ENCODE measurements at regions not wholly inside any gene's neighbourhood (a gene's known extent, or its start where the extent isn't known, plus 50 kb on each side); places are given as distances from the start of the nearest gene placed in this dataset.

DNA sequence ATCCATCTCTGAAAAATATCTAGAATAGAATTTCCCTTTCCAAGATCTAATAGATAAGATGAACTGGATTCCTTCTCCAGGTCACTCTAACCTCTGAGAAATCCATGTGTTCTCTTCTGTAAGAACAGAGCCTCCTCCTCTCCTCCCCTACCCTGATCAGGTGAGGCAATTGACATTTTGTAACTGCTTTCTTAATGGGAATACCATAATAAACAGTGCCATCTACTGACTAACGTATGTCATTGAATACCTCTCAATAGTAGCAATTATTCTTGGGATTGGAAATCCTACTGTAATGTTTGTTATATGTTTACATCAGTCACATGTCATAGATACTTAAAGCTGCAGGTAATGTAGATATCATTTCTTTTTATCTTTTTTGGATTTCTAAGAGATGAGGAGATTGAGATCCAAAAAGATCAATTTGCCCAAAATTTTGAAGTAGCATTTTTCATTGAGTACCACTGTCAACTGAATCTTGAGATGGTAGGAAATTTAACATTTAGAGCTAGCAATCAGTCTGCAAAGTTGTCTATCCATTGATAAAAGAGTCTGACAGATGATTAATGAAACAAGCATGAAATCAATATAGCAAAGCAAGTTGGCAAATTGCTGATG, 365.8 kb upstream of the HSF2 start (continued):
- TF ChIP-seq, protein P1, sequence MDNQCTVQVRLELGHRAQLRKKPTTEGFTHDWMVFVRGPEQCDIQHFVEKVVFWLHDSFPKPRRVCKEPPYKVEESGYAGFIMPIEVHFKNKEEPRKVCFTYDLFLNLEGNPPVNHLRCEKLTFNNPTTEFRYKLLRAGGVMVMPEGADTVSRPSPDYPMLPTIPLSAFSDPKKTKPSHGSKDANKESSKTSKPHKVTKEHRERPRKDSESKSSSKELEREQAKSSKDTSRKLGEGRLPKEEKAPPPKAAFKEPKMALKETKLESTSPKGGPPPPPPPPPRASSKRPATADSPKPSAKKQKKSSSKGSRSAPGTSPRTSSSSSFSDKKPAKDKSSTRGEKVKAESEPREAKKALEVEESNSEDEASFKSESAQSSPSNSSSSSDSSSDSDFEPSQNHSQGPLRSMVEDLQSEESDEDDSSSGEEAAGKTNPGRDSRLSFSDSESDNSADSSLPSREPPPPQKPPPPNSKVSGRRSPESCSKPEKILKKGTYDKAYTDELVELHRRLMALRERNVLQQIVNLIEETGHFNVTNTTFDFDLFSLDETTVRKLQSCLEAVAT (IDR thresholded peaks at IDR 0.05): no peak
- no peak for TF ChIP-seq YY1 (IDR thresholded peaks at IDR 0.05; ENCODE audit: low read depth, low read length)
- peak; percentile 60 for TF ChIP-seq RAD21 (IDR thresholded peaks at IDR 0.05; ENCODE audit: insufficient read depth, low read depth, low read length)
- no peak for TF ChIP-seq CHD1 (IDR thresholded peaks at IDR 0.05; ENCODE audit: low read depth, low read length)
- no peak for TF ChIP-seq SMARCA5 (IDR thresholded peaks at IDR 0.05)

DNA sequence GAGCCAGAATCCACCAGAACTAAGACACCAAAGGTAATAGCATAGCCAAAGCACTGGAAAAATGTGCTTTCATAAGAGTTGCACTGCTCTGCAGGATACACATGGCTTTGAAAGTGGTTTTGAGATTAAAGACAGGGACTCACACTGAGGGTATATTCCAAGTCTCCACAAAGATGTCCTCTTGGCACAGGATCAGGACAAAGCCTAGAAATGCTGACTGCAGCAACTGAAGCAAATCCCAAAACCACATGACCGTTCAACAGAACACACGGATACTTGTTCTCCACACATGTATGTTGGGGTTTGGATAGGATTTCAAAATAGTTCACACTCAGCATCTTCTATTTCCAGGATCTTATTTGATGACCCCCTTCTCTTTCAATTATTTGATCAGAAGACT, 364.3 kb upstream of the HSF2 start:
- no peaks in the 10 kb centered on the region for H4K20me1 ChIP-seq (ENCODE audit: control insufficient read depth, insufficient read depth)
- ChIA-PET POLR2A (no interaction called here), CTCF (no interaction called here), SMC1A (ENCODE audit: uncharacterized antibody, unreplicated experiment) (no interaction called here), RAD21 (ENCODE audit: unreplicated experiment) (no interaction called here)
- H3K9ac ChIP-seq (ENCODE audit: control insufficient read depth, insufficient read depth, low read length): no peak overlapping the region
- 13% methylated on average over 2 of the region's 2 CpGs for WGBS (ENCODE audit: insufficient coverage, insufficient replicate concordance, low lambda C conversion rate, missing lambda C conversion rate)
- H3K36me3 ChIP-seq (ENCODE audit: control insufficient read depth in 2 of 2, insufficient read depth in 2 of 2, low read length in 1 of 2): no peaks in the 10 kb centered on the region
- ATAC-seq (no peak), FAIRE-seq (no peak), DNase-seq (ENCODE audit: low read depth, low spot score) (no peak)
- H3K4me3 ChIP-seq: no peak overlapping the region
- H3K4me2 ChIP-seq (ENCODE audit: control insufficient read depth, insufficient read depth): no peak overlapping the region
- no TSS peak for BruUV-seq (replicated peaks)
- H3K27ac ChIP-seq (ENCODE audit: control insufficient read depth, insufficient read depth): no peak overlapping the region
- H3K27me3 ChIP-seq (replicated peaks in 1 of 2; ENCODE audit: control insufficient read depth in 2 of 2, insufficient read depth in 2 of 2, low read length in 1 of 2): no peaks in the 10 kb centered on the region
- intact Hi-C loops (cut with micrococcal nuclease; ENCODE audit: unreplicated experiment): no loop called here
- no peaks in the 10 kb centered on the region for H3K9me3 ChIP-seq (replicated peaks; ENCODE audit: control insufficient read depth, insufficient read depth, low read length)
- in situ Hi-C loops (cut with MboI): no loop called here
- H2AFZ ChIP-seq (ENCODE audit: control insufficient read depth, low read depth, low read length): no peak overlapping the region
- no peaks in the 10 kb centered on the region for H3K4me1 ChIP-seq (ENCODE audit: control insufficient read depth, insufficient read depth, low read length)
- H3K79me2 ChIP-seq (ENCODE audit: control insufficient read depth, insufficient read depth, low read length): no peaks in the 10 kb centered on the region
- no peak for TF ChIP-seq SREBF1 (IDR thresholded peaks at IDR 0.05; ENCODE audit: low read length)
- TF ChIP-seq, protein P2, sequence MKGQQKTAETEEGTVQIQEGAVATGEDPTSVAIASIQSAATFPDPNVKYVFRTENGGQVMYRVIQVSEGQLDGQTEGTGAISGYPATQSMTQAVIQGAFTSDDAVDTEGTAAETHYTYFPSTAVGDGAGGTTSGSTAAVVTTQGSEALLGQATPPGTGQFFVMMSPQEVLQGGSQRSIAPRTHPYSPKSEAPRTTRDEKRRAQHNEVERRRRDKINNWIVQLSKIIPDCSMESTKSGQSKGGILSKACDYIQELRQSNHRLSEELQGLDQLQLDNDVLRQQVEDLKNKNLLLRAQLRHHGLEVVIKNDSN (IDR thresholded peaks at IDR 0.05; ENCODE audit: borderline replicate concordance, extremely low read length, insufficient read depth, low read depth, low read length): no peak
- TF ChIP-seq STAT3 (IDR thresholded peaks at IDR 0.05; ENCODE audit: low read depth, low read length): no peak
- TF ChIP-seq, protein P1 (IDR thresholded peaks at IDR 0.05): no peak
- TF ChIP-seq MYC (IDR thresholded peaks at IDR 0.05; ENCODE audit: insufficient read depth, insufficient read length, insufficient replicate concordance, low read length, severe bottlenecking): no peak
- TF ChIP-seq SP1 (IDR thresholded peaks at IDR 0.05; ENCODE audit: low read depth, low read length): no peak
- TF ChIP-seq, protein P3, sequence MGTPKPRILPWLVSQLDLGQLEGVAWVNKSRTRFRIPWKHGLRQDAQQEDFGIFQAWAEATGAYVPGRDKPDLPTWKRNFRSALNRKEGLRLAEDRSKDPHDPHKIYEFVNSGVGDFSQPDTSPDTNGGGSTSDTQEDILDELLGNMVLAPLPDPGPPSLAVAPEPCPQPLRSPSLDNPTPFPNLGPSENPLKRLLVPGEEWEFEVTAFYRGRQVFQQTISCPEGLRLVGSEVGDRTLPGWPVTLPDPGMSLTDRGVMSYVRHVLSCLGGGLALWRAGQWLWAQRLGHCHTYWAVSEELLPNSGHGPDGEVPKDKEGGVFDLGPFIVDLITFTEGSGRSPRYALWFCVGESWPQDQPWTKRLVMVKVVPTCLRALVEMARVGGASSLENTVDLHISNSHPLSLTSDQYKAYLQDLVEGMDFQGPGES (IDR thresholded peaks at IDR 0.05): no peak
- TF ChIP-seq CEBPB (IDR thresholded peaks at IDR 0.05; ENCODE audit: borderline replicate concordance in 1 of 2, low read depth in 2 of 2, low read length in 2 of 2): no peak
- TF ChIP-seq, protein P4, sequence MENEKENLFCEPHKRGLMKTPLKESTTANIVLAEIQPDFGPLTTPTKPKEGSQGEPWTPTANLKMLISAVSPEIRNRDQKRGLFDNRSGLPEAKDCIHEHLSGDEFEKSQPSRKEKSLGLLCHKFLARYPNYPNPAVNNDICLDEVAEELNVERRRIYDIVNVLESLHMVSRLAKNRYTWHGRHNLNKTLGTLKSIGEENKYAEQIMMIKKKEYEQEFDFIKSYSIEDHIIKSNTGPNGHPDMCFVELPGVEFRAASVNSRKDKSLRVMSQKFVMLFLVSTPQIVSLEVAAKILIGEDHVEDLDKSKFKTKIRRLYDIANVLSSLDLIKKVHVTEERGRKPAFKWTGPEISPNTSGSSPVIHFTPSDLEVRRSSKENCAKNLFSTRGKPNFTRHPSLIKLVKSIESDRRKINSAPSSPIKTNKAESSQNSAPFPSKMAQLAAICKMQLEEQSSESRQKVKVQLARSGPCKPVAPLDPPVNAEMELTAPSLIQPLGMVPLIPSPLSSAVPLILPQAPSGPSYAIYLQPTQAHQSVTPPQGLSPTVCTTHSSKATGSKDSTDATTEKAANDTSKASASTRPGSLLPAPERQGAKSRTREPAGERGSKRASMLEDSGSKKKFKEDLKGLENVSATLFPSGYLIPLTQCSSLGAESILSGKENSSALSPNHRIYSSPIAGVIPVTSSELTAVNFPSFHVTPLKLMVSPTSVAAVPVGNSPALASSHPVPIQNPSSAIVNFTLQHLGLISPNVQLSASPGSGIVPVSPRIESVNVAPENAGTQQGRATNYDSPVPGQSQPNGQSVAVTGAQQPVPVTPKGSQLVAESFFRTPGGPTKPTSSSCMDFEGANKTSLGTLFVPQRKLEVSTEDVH (IDR thresholded peaks at IDR 0.05; ENCODE audit: low read depth, partially characterized antibody): no peak

Measured in GM12878 (cell line).